ENCODE measurements at regions not wholly inside any gene's neighbourhood (a gene's known extent, or its start where the extent isn't known, plus 50 kb on each side); places are given as distances from the start of the nearest gene placed in this dataset.

GRCh38 chr9:106419829-106420228 is 443.1 kb upstream of the ZNF462 start:
- TF ChIP-seq, protein P1, sequence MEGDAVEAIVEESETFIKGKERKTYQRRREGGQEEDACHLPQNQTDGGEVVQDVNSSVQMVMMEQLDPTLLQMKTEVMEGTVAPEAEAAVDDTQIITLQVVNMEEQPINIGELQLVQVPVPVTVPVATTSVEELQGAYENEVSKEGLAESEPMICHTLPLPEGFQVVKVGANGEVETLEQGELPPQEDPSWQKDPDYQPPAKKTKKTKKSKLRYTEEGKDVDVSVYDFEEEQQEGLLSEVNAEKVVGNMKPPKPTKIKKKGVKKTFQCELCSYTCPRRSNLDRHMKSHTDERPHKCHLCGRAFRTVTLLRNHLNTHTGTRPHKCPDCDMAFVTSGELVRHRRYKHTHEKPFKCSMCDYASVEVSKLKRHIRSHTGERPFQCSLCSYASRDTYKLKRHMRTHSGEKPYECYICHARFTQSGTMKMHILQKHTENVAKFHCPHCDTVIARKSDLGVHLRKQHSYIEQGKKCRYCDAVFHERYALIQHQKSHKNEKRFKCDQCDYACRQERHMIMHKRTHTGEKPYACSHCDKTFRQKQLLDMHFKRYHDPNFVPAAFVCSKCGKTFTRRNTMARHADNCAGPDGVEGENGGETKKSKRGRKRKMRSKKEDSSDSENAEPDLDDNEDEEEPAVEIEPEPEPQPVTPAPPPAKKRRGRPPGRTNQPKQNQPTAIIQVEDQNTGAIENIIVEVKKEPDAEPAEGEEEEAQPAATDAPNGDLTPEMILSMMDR (IDR thresholded peaks at IDR 0.05) = no peak
- no peak for TF ChIP-seq EZH2 (IDR thresholded peaks at IDR 0.05)
- TF ChIP-seq EZH2phosphoT487 (IDR thresholded peaks at IDR 0.05) = no peak
- Histone ChIP-seq H3K79me2 (ENCODE audit: low read depth) (no peaks in the 10 kb centered on the region), H3K27ac (no peak overlapping the region), H3K4me2 (no peak overlapping the region), H3F3A (ENCODE audit: low read depth) (no peaks in the 10 kb centered on the region), H3K4me1 (no peaks in the 10 kb centered on the region), H3K4me3 (no peak overlapping the region), H2AFZ (replicated peaks) (peak overlapping the region; percentile 35), H3K9me3 (ENCODE audit: low read depth) (no peaks in the 10 kb centered on the region), H3K36me3 (no peaks in the 10 kb centered on the region), H4K20me1 (ENCODE audit: low read depth) (no peaks in the 10 kb centered on the region), H3K27me3 (no peaks in the 10 kb centered on the region), H3K9ac (no peak overlapping the region)
- H3K4me1 Mint-ChIP-seq = no peaks in the 10 kb centered on the region
- no peaks in the 10 kb centered on the region for H3K27me3 Mint-ChIP-seq (ENCODE audit: insufficient read depth, low read depth)
- no peaks in the 10 kb centered on the region for H3K36me3 Mint-ChIP-seq
- H3K27ac Mint-ChIP-seq = no peak overlapping the region
- no peaks in the 10 kb centered on the region for H3K9me3 Mint-ChIP-seq
- DNase-seq (ENCODE audit: low spot score) = no peak
- no peak overlapping the region for H3K4me3 Mint-ChIP-seq

GRCh38 chr9:106420511-106420944 is 442.4 kb upstream of the ZNF462 start:
- H3K9me3 ChIP-seq (ENCODE audit: low read depth) = no peaks in the 10 kb centered on the region
- no peaks in the 10 kb centered on the region for H3F3A ChIP-seq (ENCODE audit: low read depth)
- H3K9ac ChIP-seq = no peak overlapping the region
- Mint-ChIP-seq H3K36me3 (no peaks in the 10 kb centered on the region), H3K9me3 (no peaks in the 10 kb centered on the region), H3K27ac (no peak overlapping the region), H3K4me3 (no peak overlapping the region), H3K4me1 (no peaks in the 10 kb centered on the region), H3K27me3 (ENCODE audit: insufficient read depth, low read depth) (no peaks in the 10 kb centered on the region)
- no peak for DNase-seq (ENCODE audit: low spot score)
- no peaks in the 10 kb centered on the region for H3K4me1 ChIP-seq
- no peaks in the 10 kb centered on the region for H3K79me2 ChIP-seq (ENCODE audit: low read depth)
- H3K4me2 ChIP-seq = no peak overlapping the region
- TF ChIP-seq EZH2 (IDR thresholded peaks at IDR 0.05) = no peak
- TF ChIP-seq, protein P1 (IDR thresholded peaks at IDR 0.05) = no peak
- no peaks in the 10 kb centered on the region for H3K36me3 ChIP-seq
- no peak overlapping the region for H3K4me3 ChIP-seq
- no peak overlapping the region for H3K27ac ChIP-seq
- no peaks in the 10 kb centered on the region for H4K20me1 ChIP-seq (ENCODE audit: low read depth)
- H2AFZ ChIP-seq (replicated peaks) = no peak overlapping the region
- H3K27me3 ChIP-seq = no peaks in the 10 kb centered on the region

- TF ChIP-seq, protein P1 (IDR thresholded peaks at IDR 0.05) = no peak
- TF ChIP-seq EZH2 (IDR thresholded peaks at IDR 0.05) = no peak
- TF ChIP-seq EZH2phosphoT487 (IDR thresholded peaks at IDR 0.05) = no peak
- H3K27me3 Mint-ChIP-seq (ENCODE audit: insufficient read depth, low read depth) = peaks cover 2% of the 10 kb centered on the region
- no peaks in the 10 kb centered on the region for H3K4me1 Mint-ChIP-seq
- Histone ChIP-seq H3K4me3 (no peak overlapping the region), H3K36me3 (no peaks in the 10 kb centered on the region), H3K4me2 (no peak overlapping the region), H2AFZ (replicated peaks) (no peak overlapping the region), H3K27me3 (no peaks in the 10 kb centered on the region), H3F3A (ENCODE audit: low read depth) (no peaks in the 10 kb centered on the region), H4K20me1 (ENCODE audit: low read depth) (no peaks in the 10 kb centered on the region), H3K4me1 (no peaks in the 10 kb centered on the region), H3K27ac (no peak overlapping the region), H3K9ac (no peak overlapping the region), H3K9me3 (ENCODE audit: low read depth) (no peaks in the 10 kb centered on the region), H3K79me2 (ENCODE audit: low read depth) (no peaks in the 10 kb centered on the region)
- H3K4me3 Mint-ChIP-seq = no peak overlapping the region
- H3K9me3 Mint-ChIP-seq = no peaks in the 10 kb centered on the region
- DNase-seq (ENCODE audit: low spot score) = no peak
- H3K27ac Mint-ChIP-seq = no peak overlapping the region
- no peaks in the 10 kb centered on the region for H3K36me3 Mint-ChIP-seq
Measured at GRCh38 chr9:106421772-106422171, 441.2 kb upstream of the ZNF462 start.

All from neural progenitor cell (in vitro differentiated cells).